ENCODE measurements at regions not wholly inside any gene's neighbourhood (a gene's known extent, or its start where the extent isn't known, plus 50 kb on each side); places are given as distances from the start of the nearest gene placed in this dataset.

GRCh38 chr12:41904041-41904440 lies 240.6 kb downstream of the GXYLT1 start:
- no peak for TF ChIP-seq CTCF (IDR thresholded peaks at IDR 0.05; ENCODE audit: insufficient read depth, low read depth, low read length, missing control alignments)
- no peak overlapping the region for H3K4me3 ChIP-seq (ENCODE audit: low read depth, low read length)
- DNase-seq (ENCODE audit: low read depth) = no peak

- DNase-seq (ENCODE audit: low read depth) = no peak
- no peak for TF ChIP-seq CTCF (IDR thresholded peaks at IDR 0.05; ENCODE audit: insufficient read depth, low read depth, low read length, missing control alignments)
- H3K4me3 ChIP-seq (ENCODE audit: low read depth, low read length) = no peak overlapping the region
Observed at GRCh38 chr12:41903014-41903708, 241.5 kb downstream of the GXYLT1 start.

GRCh38 chr12:41899577-41899976 lies 245.1 kb downstream of the GXYLT1 start:
- no peak overlapping the region for H3K4me3 ChIP-seq (ENCODE audit: low read depth, low read length)
- no peak for DNase-seq (ENCODE audit: low read depth)
- TF ChIP-seq CTCF (IDR thresholded peaks at IDR 0.05; ENCODE audit: insufficient read depth, low read depth, low read length, missing control alignments) = no peak

- DNase-seq (ENCODE audit: low read depth) = no peak
- no peak for TF ChIP-seq CTCF (IDR thresholded peaks at IDR 0.05; ENCODE audit: insufficient read depth, low read depth, low read length, missing control alignments)
Observed at GRCh38 chr12:41897593-41897992, 247.1 kb downstream of the GXYLT1 start.

GRCh38 chr12:41893491-41893890 lies 251.2 kb downstream of the GXYLT1 start:
- no peak overlapping the region for H3K4me3 ChIP-seq (ENCODE audit: low read depth, low read length)
- TF ChIP-seq CTCF (IDR thresholded peaks at IDR 0.05; ENCODE audit: insufficient read depth, low read depth, low read length, missing control alignments) = no peak
- DNase-seq (ENCODE audit: low read depth) = no peak

More at GRCh38 chr12:41897593-41897992, 247.1 kb downstream of the GXYLT1 start:
- H3K4me3 ChIP-seq (ENCODE audit: low read depth, low read length) = no peak overlapping the region

- H3K4me3 ChIP-seq (ENCODE audit: low read depth, low read length) = no peak overlapping the region
- TF ChIP-seq CTCF (IDR thresholded peaks at IDR 0.05; ENCODE audit: insufficient read depth, low read depth, low read length, missing control alignments) = no peak
- DNase-seq (ENCODE audit: low read depth) = no peak
Observed at GRCh38 chr12:41892302-41892701, 252.4 kb downstream of the GXYLT1 start.

GRCh38 chr12:41891226-41891625 lies 253.4 kb downstream of the GXYLT1 start:
- H3K4me3 ChIP-seq (ENCODE audit: low read depth, low read length) = no peak overlapping the region
- no peak for TF ChIP-seq CTCF (IDR thresholded peaks at IDR 0.05; ENCODE audit: insufficient read depth, low read depth, low read length, missing control alignments)
- no peak for DNase-seq (ENCODE audit: low read depth)
